CD4-positive, alpha-beta T cell (primary cell): ENCODE measurements at regions not wholly inside any gene's neighbourhood (a gene's known extent, or its start where the extent isn't known, plus 50 kb on each side); places are given as distances from the start of the nearest gene placed in this dataset.

Experiments
- ATAC-seq: fragments of 200-7000 bp; cut with Tn5 transposase; one replicate; pipeline ENCODE4 v1.10.0; 2022; ENCODE audit warnings: mild to moderate bottlenecking; ENCODE audit not compliant: poor library complexity
- CTCF ChIA-PET: fragments of 350-600 bp; sonication (Branson Sonifier 250); formaldehyde crosslinking; loops from one replicate; lab custom pipeline; 2021; ENCODE audit warnings: antibody characterized with exemption, inconsistent platforms; lab: Charles Lee
- POLR2A ChIA-PET: fragments of 350-600 bp; sonication (Branson Sonifier 250); formaldehyde crosslinking; loops from one replicate; lab custom pipeline; 2021; ENCODE audit warnings: antibody characterized with exemption, inconsistent platforms; lab: Charles Lee
- DNase-seq, 14 experiments: peaks; one replicate each; pipeline ENCODE4 v3.0.0-alpha.2; 2013 to 2020; ENCODE audit warnings: mixed read lengths in 2 of 14
- H3K27ac ChIP-seq, 2 donors: one replicate each; pipeline versions ENCODE4 v1.5.1 to v1.7.0; 2013; ENCODE audit warnings: low read length in 2 of 2, low read depth in 1 of 2, mild to moderate bottlenecking in 1 of 2
- H3K27me3 ChIP-seq, 2 experiments: 1 replicate in 1 of 2; 2 replicates in 1 of 2; pipeline versions ENCODE4 v1.6.1 to v1.7.0; 2013; ENCODE audit warnings: low read length in 2 of 2, control low read depth in 1 of 2, mild to moderate bottlenecking in 1 of 2, moderate library complexity in 1 of 2; ENCODE audit not compliant: insufficient read depth in 2 of 2, control insufficient read depth in 1 of 2
- H3K36me3 ChIP-seq: one replicate; pipeline ENCODE4 v1.6.1; 2013; ENCODE audit warnings: low read length, control low read depth; ENCODE audit not compliant: insufficient read depth
- H3K4me1 ChIP-seq: one replicate; pipeline ENCODE4 v1.6.1; 2013; ENCODE audit warnings: low read length, control low read depth; ENCODE audit not compliant: insufficient read depth
- H3K4me3 ChIP-seq: one replicate; pipeline ENCODE4 v1.5.1; 2013; ENCODE audit warnings: mild to moderate bottlenecking, low read length, moderate library complexity
- H3K9me3 ChIP-seq, 2 experiments: 1 replicate in 1 of 2; 2 replicates in 1 of 2; pipeline versions ENCODE4 v1.6.1 to v1.7.0; 2013; ENCODE audit warnings: low read length in 2 of 2, mild to moderate bottlenecking in 2 of 2, control low read depth in 1 of 2, moderate library complexity in 1 of 2; ENCODE audit not compliant: control insufficient read depth in 1 of 2, insufficient read depth in 1 of 2
- H3K27ac Mint-ChIP-seq: one replicate; pipeline ENCODE4 v1.8.0; 2020; ENCODE audit warnings: mixed read lengths
- H3K27me3 Mint-ChIP-seq: one replicate; pipeline ENCODE4 v1.8.0; 2021; ENCODE audit warnings: mixed read lengths
- H3K36me3 Mint-ChIP-seq: one replicate; pipeline ENCODE4 v1.8.0; 2021; ENCODE audit warnings: low read depth, mixed read lengths
- H3K4me1 Mint-ChIP-seq: one replicate; pipeline ENCODE4 v1.8.0; 2021; ENCODE audit warnings: low read depth, mixed read lengths
- H3K4me3 Mint-ChIP-seq: one replicate; pipeline ENCODE4 v1.8.0; 2020; ENCODE audit warnings: mild to moderate bottlenecking, mixed read lengths
- H3K9me3 Mint-ChIP-seq: one replicate; pipeline ENCODE4 v1.8.0; 2020; ENCODE audit warnings: mixed read lengths
- CTCF ChIP-seq: fragments of 200-600 bp; IDR thresholded peaks from one replicate; pipeline ENCODE4 v1.8.0; 2022; ENCODE audit warnings: antibody characterized with exemption, mild to moderate bottlenecking
- intact Hi-C, 2 experiments: fragments of 100-400 bp; cut with DNase I in 1 of 2; cut with micrococcal nuclease in 1 of 2; formaldehyde crosslinking; loops; one replicate each; pipeline versions ENCODE4 v1.15.1 to v1.9.0; 2023 to 2025; cut with DNase I, micrococcal nuclease

DNA sequence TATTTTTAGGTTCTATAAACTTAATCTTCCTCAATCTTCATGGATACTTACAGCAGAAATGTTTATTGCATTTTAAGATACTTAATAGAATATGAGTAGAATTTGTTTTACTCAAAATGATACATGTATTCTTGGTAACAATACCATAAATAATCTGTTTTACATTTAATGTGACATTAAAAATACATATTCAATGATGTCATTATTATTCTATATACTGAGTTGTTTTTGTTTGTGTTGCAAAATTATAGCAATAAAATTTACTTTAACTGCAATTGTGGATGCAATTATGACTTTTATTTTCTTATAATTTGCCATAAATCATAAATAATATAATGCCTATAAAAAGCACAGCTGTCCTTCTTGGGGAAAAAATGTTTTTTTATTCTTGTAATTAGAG, 275.9 kb upstream of the CCNG1 start:
- POLR2A ChIA-PET, result no interaction called here
- Histone ChIP-seq H3K4me3 (no peak overlapping the region), H3K9me3 (peaks cover 0 to 13% of the 10 kb centered on the region in 2 experiments), H3K27ac (no peak overlapping the region), H3K36me3 (no peaks in the 10 kb centered on the region), H3K27me3 (no peaks in the 10 kb centered on the region), H3K4me1 (no peaks in the 10 kb centered on the region)
- no peaks in the 10 kb centered on the region for H3K36me3 Mint-ChIP-seq
- intact Hi-C loops, result no loop called here
- H3K4me1 Mint-ChIP-seq, result no peaks in the 10 kb centered on the region
- no peaks in the 10 kb centered on the region for H3K27me3 Mint-ChIP-seq
- peaks cover 6% of the 10 kb centered on the region for H3K9me3 Mint-ChIP-seq
- CTCF ChIA-PET, result no interaction called here
- DNase-seq (no peak), ATAC-seq (no peak)
- no peak overlapping the region for H3K4me3 Mint-ChIP-seq
- H3K27ac Mint-ChIP-seq, result no peak overlapping the region
- TF ChIP-seq CTCF, result no peak

DNA sequence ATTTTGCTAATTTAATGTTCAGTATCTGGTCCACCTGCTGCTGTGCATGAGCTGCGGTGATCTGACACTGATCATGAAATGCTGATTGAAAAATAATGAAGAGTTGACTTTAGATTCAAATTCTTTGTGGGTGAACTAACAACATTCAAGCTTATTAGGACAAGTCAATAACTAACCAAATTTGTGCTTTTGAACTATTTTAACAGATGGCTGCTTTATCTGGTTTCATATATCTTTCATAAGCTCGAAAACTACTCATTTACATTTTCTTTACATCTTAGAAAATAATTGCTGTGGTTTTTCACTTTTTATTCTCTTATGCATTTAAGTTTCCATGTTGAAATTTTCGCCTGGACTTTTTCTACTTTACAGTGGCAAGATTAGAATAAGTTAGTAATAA, 274.8 kb upstream of the CCNG1 start:
- Histone ChIP-seq H3K36me3 (no peaks in the 10 kb centered on the region), H3K27me3 (no peaks in the 10 kb centered on the region), H3K9me3 (peaks cover 0 to 13% of the 10 kb centered on the region in 2 experiments), H3K27ac (no peak overlapping the region), H3K4me1 (no peaks in the 10 kb centered on the region), H3K4me3 (no peak overlapping the region)
- H3K4me3 Mint-ChIP-seq, result no peak overlapping the region
- H3K9me3 Mint-ChIP-seq, result peaks cover 8% of the 10 kb centered on the region
- no peak overlapping the region for H3K27ac Mint-ChIP-seq
- no peak for TF ChIP-seq CTCF
- ChIA-PET POLR2A (no interaction called here), CTCF (no interaction called here)
- ATAC-seq (no peak), DNase-seq (no peak)
- intact Hi-C loops, result no loop called here
- H3K36me3 Mint-ChIP-seq, result no peaks in the 10 kb centered on the region
- no peaks in the 10 kb centered on the region for H3K4me1 Mint-ChIP-seq
- no peaks in the 10 kb centered on the region for H3K27me3 Mint-ChIP-seq

DNA sequence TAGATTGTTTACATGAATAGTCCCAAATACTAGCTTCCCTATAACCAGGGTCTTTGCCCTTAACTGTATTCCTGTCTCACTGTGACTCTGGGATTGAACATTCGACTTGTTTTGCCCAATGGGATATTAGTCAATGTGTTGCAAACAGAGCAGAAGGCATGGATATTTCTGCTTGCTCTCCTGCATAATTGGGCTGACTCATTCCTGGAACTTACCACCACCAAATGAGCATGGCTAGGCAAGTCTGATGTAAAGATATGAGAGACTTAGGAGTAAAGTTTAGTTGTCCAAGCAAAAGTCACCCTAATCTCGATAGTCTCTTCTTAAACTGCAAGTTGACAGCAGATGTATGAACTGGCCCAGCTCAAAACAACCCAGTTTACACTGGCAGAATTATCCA, 273.5 kb upstream of the CCNG1 start:
- Histone ChIP-seq H3K27me3 (no peaks in the 10 kb centered on the region), H3K4me1 (no peaks in the 10 kb centered on the region), H3K27ac (no peak overlapping the region), H3K9me3 (peaks cover 0 to 10% of the 10 kb centered on the region in 2 experiments), H3K36me3 (no peaks in the 10 kb centered on the region), H3K4me3 (no peak overlapping the region)
- no peak overlapping the region for H3K27ac Mint-ChIP-seq
- no peak for TF ChIP-seq CTCF
- H3K36me3 Mint-ChIP-seq, result no peaks in the 10 kb centered on the region
- no peak for ATAC-seq
- ChIA-PET POLR2A (no interaction called here), CTCF (no interaction called here)
- H3K4me3 Mint-ChIP-seq, result no peak overlapping the region
- intact Hi-C loops, result no loop called here
- H3K4me1 Mint-ChIP-seq, result no peaks in the 10 kb centered on the region
- H3K27me3 Mint-ChIP-seq, result no peaks in the 10 kb centered on the region
- DNase-seq, result no peak
- H3K9me3 Mint-ChIP-seq, result peaks cover 11% of the 10 kb centered on the region
